MG63 (cell line): ENCODE measurements at regions not wholly inside any gene's neighbourhood (a gene's known extent, or its start where the extent isn't known, plus 50 kb on each side); places are given as distances from the start of the nearest gene placed in this dataset.
"Not testable (repeated sequence)": the region's sequence is repeated elsewhere in the genome, so short reads cannot be mapped to it uniquely, and the experiment has no call there.

Experiments used
- DNase-seq: peaks from one replicate; pipeline ENCODE4 v3.0.0-alpha.2; 2020
- H3K27me3 ChIP-seq: fragments of 250-450 bp; sonication (Bioruptor Pico); 2 replicates; pipeline ENCODE4 v1.5.1; 2020; ENCODE audit warnings: mild to moderate bottlenecking, moderate library complexity
- H3K36me3 ChIP-seq: fragments of 250-450 bp; sonication (Bioruptor Pico); 2 replicates; pipeline ENCODE4 v1.5.1; 2020; ENCODE audit warnings: mild to moderate bottlenecking, moderate library complexity
- H3K4me3 ChIP-seq: fragments of 250-450 bp; sonication (Bioruptor Pico); 2 replicates; pipeline ENCODE4 v1.5.1; 2020; ENCODE audit warnings: mild to moderate bottlenecking, moderate library complexity
- H3K9me3 ChIP-seq: fragments of 250-450 bp; sonication (Bioruptor Pico); 2 replicates; pipeline ENCODE4 v1.5.1; 2020; ENCODE audit warnings: mild to moderate bottlenecking, moderate library complexity

GRCh38 chr4:83906561-83906960, 370.7 kb downstream of the GPAT3 start:
- Histone ChIP-seq H3K36me3 (no peaks in the 10 kb centered on the region), H3K4me3 (no peak overlapping the region), H3K9me3 (no peaks in the 10 kb centered on the region), H3K27me3 (no peaks in the 10 kb centered on the region)
- DNase-seq = peak; percentile 9

DNA sequence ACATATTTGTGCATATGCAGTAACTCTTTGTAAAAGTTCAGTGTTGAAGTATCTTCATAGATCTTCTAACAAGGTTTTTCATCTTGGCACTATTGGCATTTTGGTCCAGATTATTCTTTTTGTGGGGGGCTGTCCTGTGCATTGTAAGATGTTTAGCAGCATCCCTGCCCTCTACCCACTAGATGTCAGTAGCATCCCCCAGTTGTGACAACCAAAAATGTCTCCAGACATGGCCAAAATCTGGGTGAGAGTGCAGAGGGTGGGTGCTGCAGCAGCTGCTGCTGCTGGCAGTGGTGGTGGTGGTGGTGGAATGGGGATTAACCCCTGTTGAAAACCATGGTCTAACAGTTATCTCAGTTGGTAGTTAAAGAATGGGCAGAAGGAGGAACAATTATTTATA, 370.0 kb downstream of the GPAT3 start:
- no peaks in the 10 kb centered on the region for H3K9me3 ChIP-seq
- H3K4me3 ChIP-seq = no peak overlapping the region
- H3K36me3 ChIP-seq = no peaks in the 10 kb centered on the region
- H3K27me3 ChIP-seq = no peaks in the 10 kb centered on the region
- no peak for DNase-seq

GRCh38 chr4:83903740-83904139, 367.8 kb downstream of the GPAT3 start:
- DNase-seq, H3K9me3 ChIP-seq, H3K36me3 ChIP-seq, H3K27me3 ChIP-seq, H3K4me3 ChIP-seq: not testable (repeated sequence)

- Histone ChIP-seq H3K27me3 (no peaks in the 10 kb centered on the region), H3K4me3 (no peak overlapping the region), H3K9me3 (no peaks in the 10 kb centered on the region), H3K36me3 (no peaks in the 10 kb centered on the region)
- no peak for DNase-seq
These were observed 358.9 kb downstream of the GPAT3 start for GRCh38 chr4:83894831-83895230.

DNA sequence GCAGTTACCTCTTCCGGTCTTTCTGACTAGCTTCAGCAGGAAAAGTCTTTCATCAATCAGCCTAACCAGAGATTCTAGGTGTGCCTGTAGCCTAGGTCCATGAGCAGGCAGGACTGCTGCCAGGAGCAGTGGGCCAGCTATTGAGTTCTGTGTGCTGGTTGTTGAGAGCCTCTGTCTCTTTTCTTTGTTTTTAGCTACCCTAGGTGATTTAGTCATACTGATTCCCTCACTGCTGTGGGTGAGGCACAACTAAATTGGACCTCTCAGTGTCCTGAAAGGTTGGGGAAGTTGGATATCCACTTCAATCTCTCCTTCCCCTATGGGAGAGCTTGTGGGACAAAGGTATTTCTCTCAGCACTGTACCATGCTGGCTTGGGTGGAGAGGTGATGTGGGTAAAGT, 354.9 kb downstream of the GPAT3 start:
- Histone ChIP-seq H3K36me3 (no peaks in the 10 kb centered on the region), H3K9me3 (no peaks in the 10 kb centered on the region; the same call in 1 of the 2 replicates), H3K4me3 (no peak overlapping the region), H3K27me3 (no peaks in the 10 kb centered on the region)
- no peak for DNase-seq

GRCh38 chr4:83890231-83890630, 354.3 kb downstream of the GPAT3 start:
- Histone ChIP-seq H3K36me3 (no peaks in the 10 kb centered on the region), H3K27me3 (no peaks in the 10 kb centered on the region), H3K4me3 (no peak overlapping the region), H3K9me3 (no peaks in the 10 kb centered on the region; the same call in 1 of the 2 replicates)
- no peak for DNase-seq

DNA sequence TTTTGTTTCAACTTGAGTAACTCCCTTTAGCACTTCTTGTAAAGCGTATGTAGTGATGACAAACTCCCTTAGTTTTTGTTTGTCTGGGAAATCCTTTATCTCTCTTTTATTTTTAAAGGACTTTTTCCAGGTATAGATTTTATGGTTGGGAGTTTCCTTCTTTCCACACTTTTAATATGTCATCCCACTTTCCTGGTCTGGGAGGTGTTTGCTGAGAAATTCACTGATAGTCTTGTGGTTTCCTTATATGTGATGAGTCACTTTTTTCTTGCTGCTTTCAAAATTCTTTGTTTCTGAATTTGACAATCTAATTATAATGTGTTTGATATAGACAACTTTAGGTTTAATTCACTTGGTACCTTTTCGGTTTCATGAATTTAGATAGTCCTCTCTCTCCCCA, 353.9 kb downstream of the GPAT3 start:
- Histone ChIP-seq H3K27me3 (no peaks in the 10 kb centered on the region), H3K9me3 (no peaks in the 10 kb centered on the region; the same call in 1 of the 2 replicates), H3K4me3 (no peak overlapping the region), H3K36me3 (no peaks in the 10 kb centered on the region)
- DNase-seq = no peak

DNA sequence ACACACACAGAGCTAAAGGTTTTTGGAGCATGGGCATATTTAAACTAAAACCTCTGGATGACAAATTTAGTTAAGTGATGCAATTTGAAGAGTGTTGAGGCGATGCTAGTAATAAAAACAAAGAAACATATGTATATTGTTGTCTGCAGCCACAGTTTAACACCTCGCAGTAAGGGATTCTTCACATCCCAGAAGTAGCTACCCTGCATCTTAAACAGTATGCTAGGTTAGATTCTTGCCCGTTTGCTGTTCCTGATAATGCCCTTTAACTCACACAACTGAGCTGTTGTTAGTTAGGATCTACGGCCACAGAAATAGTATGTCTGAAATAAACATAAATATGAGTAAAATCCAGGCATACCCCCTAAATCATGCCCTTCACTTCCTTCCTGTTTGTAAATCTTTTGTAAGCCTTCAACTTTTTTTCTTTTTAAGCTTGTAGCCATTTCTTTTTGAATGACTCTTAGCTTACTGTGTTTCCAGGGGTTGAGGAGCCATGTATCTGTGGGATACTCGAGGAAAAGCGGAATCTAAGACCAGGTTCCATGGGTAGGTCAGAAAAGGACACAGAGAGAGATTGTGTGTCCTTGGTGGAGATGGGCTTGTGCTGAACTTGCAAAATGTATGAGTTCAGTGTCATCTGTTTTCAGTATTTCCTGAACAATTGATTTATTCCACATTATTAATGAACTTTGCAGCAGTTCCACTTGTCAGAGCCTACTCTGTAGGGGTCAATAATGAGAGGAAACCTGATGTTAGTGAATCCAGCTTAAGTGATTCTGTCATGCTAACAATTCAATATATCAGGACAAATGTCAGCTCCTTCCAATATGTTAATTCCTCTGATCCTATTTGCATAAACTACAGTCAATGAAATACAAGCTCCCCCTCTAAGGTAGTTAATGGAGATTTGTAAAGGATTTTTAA, 349.6 kb downstream of the GPAT3 start:
- no peak for DNase-seq
- H3K27me3 ChIP-seq = no peaks in the 10 kb centered on the region
- no peaks in the 10 kb centered on the region for H3K36me3 ChIP-seq
- H3K4me3 ChIP-seq = no peak overlapping the region
- H3K9me3 ChIP-seq = no peaks in the 10 kb centered on the region; the same call in 1 of the 2 replicates

GRCh38 chr4:83876047-83876446, 340.1 kb downstream of the GPAT3 start:
- Histone ChIP-seq H3K4me3 (no peak overlapping the region), H3K9me3 (no peaks in the 10 kb centered on the region), H3K36me3 (no peaks in the 10 kb centered on the region), H3K27me3 (no peaks in the 10 kb centered on the region)
- peak; percentile 26 for DNase-seq

- Histone ChIP-seq H3K4me3 (no peak overlapping the region), H3K27me3 (no peaks in the 10 kb centered on the region), H3K36me3 (no peaks in the 10 kb centered on the region), H3K9me3 (no peaks in the 10 kb centered on the region)
- no peak for DNase-seq
These were observed 339.5 kb downstream of the GPAT3 start for GRCh38 chr4:83875437-83875836.

- Histone ChIP-seq H3K4me3 (no peak overlapping the region), H3K9me3 (no peaks in the 10 kb centered on the region), H3K27me3 (no peaks in the 10 kb centered on the region), H3K36me3 (no peaks in the 10 kb centered on the region)
- DNase-seq = no peak
These were observed 338.1 kb downstream of the GPAT3 start for GRCh38 chr4:83873996-83874395.

DNA sequence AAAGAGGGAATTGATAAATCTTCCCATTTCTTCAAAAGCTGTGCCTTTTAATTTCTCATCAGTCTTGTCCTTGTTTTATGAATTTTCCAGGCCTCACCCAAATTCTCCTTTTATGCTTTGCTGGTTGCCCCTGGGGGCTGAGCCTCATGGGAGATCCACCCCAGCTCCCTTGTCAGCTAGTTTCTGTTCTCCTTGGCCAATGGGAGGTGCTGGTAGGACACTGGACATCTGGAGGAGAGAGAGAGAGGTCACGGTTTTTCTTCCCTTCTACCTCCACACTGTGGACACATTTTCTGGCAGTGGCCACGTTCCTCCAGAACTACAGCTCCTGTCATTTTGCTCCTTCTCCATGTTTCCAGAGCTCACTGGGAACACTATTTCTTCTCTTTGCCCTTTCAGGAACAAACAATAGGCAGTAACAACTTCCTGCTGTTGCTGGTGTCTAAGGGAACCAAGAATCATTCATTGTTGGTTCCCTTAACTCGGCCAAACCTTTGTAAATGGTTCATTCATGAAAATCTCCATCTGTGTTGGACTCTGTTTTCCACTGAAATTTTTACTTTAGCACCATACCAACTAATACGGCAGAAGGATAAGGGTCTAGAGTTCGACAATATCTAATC, 334.5 kb downstream of the GPAT3 start:
- no peak for DNase-seq
- H3K36me3 ChIP-seq = no peaks in the 10 kb centered on the region
- no peaks in the 10 kb centered on the region for H3K9me3 ChIP-seq
- no peaks in the 10 kb centered on the region for H3K27me3 ChIP-seq
- H3K4me3 ChIP-seq = no peak overlapping the region

DNA sequence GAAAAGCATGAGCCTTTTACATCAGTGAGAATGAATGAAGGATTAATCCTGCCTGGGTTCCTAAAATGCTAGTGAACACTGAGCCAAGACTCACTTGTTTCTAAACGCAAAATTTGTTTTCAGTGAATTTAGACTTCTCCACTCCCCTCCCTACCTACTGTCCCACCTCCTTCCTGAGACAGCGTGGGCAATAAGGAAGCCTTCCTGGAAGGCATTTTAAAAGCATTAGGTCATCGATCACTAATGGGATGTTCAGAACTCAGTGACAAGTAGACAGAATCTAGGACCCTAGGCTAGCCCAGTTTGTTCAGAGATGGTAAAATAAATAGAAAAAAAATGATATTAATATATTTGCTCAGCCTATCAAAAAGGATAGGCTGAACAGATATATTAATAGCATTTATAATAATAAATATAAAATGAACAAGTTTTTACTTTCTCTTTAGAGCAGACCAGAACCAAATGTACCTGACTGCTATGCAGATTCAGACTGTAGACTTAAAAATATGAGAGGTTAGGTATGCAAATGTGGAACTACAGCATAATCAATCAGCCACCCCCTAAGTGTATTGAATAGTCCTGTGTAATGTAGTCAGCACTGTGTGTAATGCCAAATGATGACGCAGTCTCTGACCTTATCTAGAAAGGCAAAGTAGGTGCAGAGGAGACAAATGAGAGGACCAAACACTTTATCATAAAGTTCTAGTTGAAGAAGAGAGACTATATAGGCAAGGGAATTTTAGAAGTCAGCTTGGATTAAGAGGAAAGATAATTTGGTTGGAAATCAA, 331.1 kb downstream of the GPAT3 start:
- no peaks in the 10 kb centered on the region for H3K36me3 ChIP-seq
- H3K4me3 ChIP-seq = no peak overlapping the region
- no peaks in the 10 kb centered on the region for H3K27me3 ChIP-seq
- DNase-seq = no peak
- H3K9me3 ChIP-seq = no peaks in the 10 kb centered on the region

GRCh38 chr4:83865417-83866150, 329.7 kb downstream of the GPAT3 start:
- no peak for DNase-seq
- no peak overlapping the region for H3K4me3 ChIP-seq

DNA sequence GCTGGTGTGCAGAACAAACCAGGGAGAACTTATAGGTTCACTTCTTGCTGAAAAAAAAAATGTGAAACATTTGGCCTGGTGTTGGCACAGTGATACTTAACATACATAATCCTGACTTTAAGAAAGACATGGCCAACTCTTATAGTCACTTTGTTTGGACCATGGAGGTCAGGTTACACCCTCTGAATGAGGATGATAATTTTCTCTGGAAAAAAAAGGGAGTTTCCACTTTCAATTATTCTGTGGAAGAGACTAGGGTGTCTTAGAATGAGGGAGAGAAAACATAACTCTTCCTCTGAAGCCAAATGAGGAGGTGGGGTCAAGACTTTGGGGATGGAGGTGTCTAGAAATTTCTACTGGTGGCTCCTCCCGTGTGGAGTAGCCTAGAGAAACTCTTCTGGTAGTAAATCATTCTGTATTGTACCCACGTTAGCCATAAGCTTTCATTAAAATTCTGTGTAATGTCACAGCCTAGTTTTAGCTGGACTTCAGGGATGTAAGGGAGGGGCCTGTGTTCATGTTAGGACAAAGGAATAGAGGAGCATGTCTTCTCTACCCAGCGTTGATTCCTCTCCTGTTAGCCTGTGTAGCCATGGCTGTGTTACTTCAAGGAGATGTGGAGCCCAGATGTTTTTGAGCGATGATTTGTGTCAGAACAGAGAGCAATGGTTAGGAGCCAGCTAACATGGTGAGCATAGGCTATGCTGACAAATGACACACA, 328.3 kb downstream of the GPAT3 start:
- Histone ChIP-seq H3K9me3 (no peaks in the 10 kb centered on the region), H3K27me3 (no peaks in the 10 kb centered on the region), H3K36me3 (no peaks in the 10 kb centered on the region), H3K4me3 (no peak overlapping the region)
- DNase-seq = no peak

More at GRCh38 chr4:83865417-83866150, 329.7 kb downstream of the GPAT3 start:
- Histone ChIP-seq H3K9me3 (no peaks in the 10 kb centered on the region), H3K27me3 (no peaks in the 10 kb centered on the region), H3K36me3 (no peaks in the 10 kb centered on the region)

DNA sequence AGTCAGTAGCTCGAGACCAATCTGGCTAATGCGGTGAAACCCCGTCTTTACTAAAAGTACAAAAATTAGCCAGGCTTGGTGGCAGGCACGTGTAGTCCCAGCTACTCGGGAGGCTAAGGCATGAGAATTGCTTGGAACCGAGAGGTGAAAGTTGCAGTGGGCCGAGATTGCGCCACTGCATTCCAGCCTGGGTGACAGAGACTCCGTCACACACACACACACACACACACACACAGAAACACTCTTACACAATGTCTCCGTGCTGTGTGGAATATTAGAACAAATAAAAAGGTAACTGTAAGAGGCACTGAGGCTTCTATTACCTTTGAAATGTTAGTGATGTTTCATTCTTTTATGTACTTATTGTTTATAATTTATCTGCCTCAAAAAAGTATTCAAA, 326.6 kb downstream of the GPAT3 start:
- H3K4me3 ChIP-seq = no peak overlapping the region
- DNase-seq = no peak
- H3K9me3 ChIP-seq = no peaks in the 10 kb centered on the region
- H3K27me3 ChIP-seq = no peaks in the 10 kb centered on the region
- H3K36me3 ChIP-seq = no peaks in the 10 kb centered on the region
